ENCODE measurements at regions not wholly inside any gene's neighbourhood (a gene's known extent, or its start where the extent isn't known, plus 50 kb on each side); places are given as distances from the start of the nearest gene placed in this dataset.

- no peak for TF ChIP-seq CTCF (IDR thresholded peaks at IDR 0.05; ENCODE audit: low read depth, low read length)
- no peaks in the 10 kb centered on the region for H3K27me3 ChIP-seq (ENCODE audit: control insufficient read depth, insufficient read depth, low read length)
- ChIA-PET CTCF (no interaction called here), POLR2A (no interaction called here)
- no peaks in the 10 kb centered on the region for H3K9me3 ChIP-seq (ENCODE audit: control insufficient read depth, insufficient read depth, low read length)
- DNase-seq (ENCODE audit: low read depth, low spot score): no peak
- no peak overlapping the region for H3K4me3 ChIP-seq (ENCODE audit: low read depth, low read length)
- no peak overlapping the region for H3K27ac ChIP-seq (ENCODE audit: low read depth, low read length)
These were observed 373.3 kb upstream of the DIAPH2 start for GRCh38 chrX:96311366-96311765.

- Histone ChIP-seq H3K4me3 (ENCODE audit: low read depth, low read length) (no peak overlapping the region), H3K9me3 (ENCODE audit: control insufficient read depth, insufficient read depth, low read length) (no peaks in the 10 kb centered on the region), H3K27ac (ENCODE audit: low read depth, low read length) (no peak overlapping the region), H3K27me3 (ENCODE audit: control insufficient read depth, insufficient read depth, low read length) (no peaks in the 10 kb centered on the region)
- no peak for DNase-seq (ENCODE audit: low read depth, low spot score)
- TF ChIP-seq CTCF (IDR thresholded peaks at IDR 0.05; ENCODE audit: low read depth, low read length): no peak
- ChIA-PET CTCF (no interaction called here), POLR2A (no interaction called here)
These were observed 369.7 kb upstream of the DIAPH2 start for GRCh38 chrX:96314985-96315384.

GRCh38 chrX:96361844-96362243, 322.8 kb upstream of the DIAPH2 start:
- no peaks in the 10 kb centered on the region for H3K9me3 ChIP-seq (ENCODE audit: control insufficient read depth, insufficient read depth, low read length)
- no peak for DNase-seq (ENCODE audit: low read depth, low spot score)
- ChIA-PET CTCF (no interaction called here), POLR2A (no interaction called here)
- H3K27me3 ChIP-seq (ENCODE audit: control insufficient read depth, insufficient read depth, low read length): no peaks in the 10 kb centered on the region
- TF ChIP-seq CTCF (IDR thresholded peaks at IDR 0.05; ENCODE audit: low read depth, low read length): no peak
- H3K27ac ChIP-seq (ENCODE audit: low read depth, low read length): no peak overlapping the region
- H3K4me3 ChIP-seq (ENCODE audit: low read depth, low read length): no peak overlapping the region

GRCh38 chrX:96372313-96373046, 312.2 kb upstream of the DIAPH2 start:
- no peaks in the 10 kb centered on the region for H3K27me3 ChIP-seq (ENCODE audit: control insufficient read depth, insufficient read depth, low read length)
- peak; percentile 71 for TF ChIP-seq CTCF (IDR thresholded peaks at IDR 0.05; ENCODE audit: low read depth, low read length)
- ChIA-PET CTCF (interaction anchor here (0.6 to 2.5 kb wide), 17 partner anchors 14 to 1180 kb away, joined by 3 to 10 read pairs (median 3); no protein-coding TSS in a partner anchor), POLR2A (no interaction called here)
- H3K4me3 ChIP-seq (ENCODE audit: low read depth, low read length): no peak overlapping the region
- DNase-seq (ENCODE audit: low read depth, low spot score): peak; percentile 24
- no peaks in the 10 kb centered on the region for H3K9me3 ChIP-seq (ENCODE audit: control insufficient read depth, insufficient read depth, low read length)
- H3K27ac ChIP-seq (ENCODE audit: low read depth, low read length): no peak overlapping the region

GRCh38 chrX:96373047-96373355, 311.6 kb upstream of the DIAPH2 start:
- no peak for DNase-seq (ENCODE audit: low read depth, low spot score)
- ChIA-PET POLR2A (no interaction called here), CTCF (interaction anchor here (0.8 to 2.5 kb wide), 13 partner anchors 18 to 1179 kb away, joined by 3 to 10 read pairs (median 3); no protein-coding TSS in a partner anchor)
- Histone ChIP-seq H3K27ac (ENCODE audit: low read depth, low read length) (no peak overlapping the region), H3K27me3 (ENCODE audit: control insufficient read depth, insufficient read depth, low read length) (no peaks in the 10 kb centered on the region), H3K4me3 (ENCODE audit: low read depth, low read length) (no peak overlapping the region), H3K9me3 (ENCODE audit: control insufficient read depth, insufficient read depth, low read length) (no peaks in the 10 kb centered on the region)
- TF ChIP-seq CTCF (IDR thresholded peaks at IDR 0.05; ENCODE audit: low read depth, low read length): no peak

Data from AG04450 (cell line).